ENCODE measurements at regions not wholly inside any gene's neighbourhood (a gene's known extent, or its start where the extent isn't known, plus 50 kb on each side); places are given as distances from the start of the nearest gene placed in this dataset.

DNA sequence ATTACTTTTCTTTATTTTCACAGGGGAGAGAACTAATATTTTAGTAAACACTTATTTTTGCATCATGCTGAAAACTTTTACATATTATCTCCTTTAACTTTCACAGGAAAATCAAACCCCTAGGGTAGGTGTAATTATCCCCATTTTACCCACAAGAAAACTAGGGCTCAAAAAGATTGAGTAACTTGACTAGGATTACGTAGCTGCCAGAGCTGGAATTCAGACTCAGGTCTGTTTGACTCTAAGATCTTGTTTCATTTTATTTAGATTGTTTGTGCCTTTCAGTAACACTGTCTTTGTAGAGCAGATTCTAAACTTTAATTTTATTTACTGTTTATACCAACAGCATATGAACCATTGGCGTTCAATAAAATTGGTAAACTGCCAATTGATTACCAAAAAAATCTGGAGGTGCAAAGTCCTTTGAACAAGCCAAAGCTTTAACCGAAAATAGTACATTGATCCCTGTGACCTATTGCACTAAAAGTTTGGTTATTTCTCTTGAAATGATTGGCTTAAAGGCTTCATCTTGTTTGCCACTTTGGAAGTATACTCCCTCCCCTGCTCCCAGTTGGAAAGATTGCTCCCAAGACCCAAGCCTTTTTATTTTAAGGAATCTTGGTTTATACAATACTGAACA, 71.0 kb upstream of the WDR26 start:
- no peak for TF ChIP-seq CTCF (IDR thresholded peaks at IDR 0.05; ENCODE audit: insufficient read depth, low read depth, low read length)
- ChIA-PET POLR2A (no interaction called here), CTCF (interaction anchor here (0.7 to 3.0 kb wide), 4 partner anchors 8 to 417 kb away, joined by 3 to 14 read pairs (median 5); no protein-coding TSS in a partner anchor)
- Histone ChIP-seq H3K4me3 (ENCODE audit: low read depth, low read length) (no peak overlapping the region), H3K36me3 (ENCODE audit: control insufficient read depth, insufficient read depth, low read length) (no peaks in the 10 kb centered on the region), H3K27me3 (ENCODE audit: control insufficient read depth, insufficient read depth, low read length) (no peaks in the 10 kb centered on the region)
- DNase-seq (ENCODE audit: low read depth) = no peak

DNA sequence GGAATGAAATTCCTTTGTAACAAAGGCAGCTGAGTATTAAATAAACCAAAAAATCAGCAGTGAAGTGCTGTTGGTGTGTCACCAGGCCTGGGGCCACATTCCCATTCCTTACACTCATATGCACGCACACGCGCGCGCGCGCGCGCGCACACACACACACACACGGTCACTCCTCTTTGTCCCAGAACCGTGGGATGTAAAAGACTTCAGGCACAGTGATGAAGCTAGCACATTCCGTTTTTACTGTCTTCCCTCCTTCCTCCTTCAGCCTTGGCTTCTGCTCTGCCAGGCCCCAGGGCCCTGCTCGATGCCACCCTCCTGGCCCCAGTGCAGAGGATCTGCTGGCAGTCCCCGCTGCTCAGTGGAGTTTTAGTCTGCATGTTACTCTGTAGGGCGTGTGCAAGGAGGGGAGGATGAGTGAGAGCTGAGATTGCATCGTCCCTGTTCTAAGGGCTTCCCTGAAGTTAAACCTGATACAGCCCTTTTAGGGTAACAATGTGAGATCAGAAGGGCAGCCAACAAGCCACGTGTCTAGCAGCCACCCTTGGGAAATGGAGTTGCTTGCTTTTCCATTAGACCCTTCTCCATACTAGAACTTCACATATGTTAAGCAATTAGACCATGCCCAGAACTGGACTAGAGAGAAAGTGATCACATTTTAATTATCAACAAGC, 71.7 kb upstream of the WDR26 start:
- Histone ChIP-seq H3K36me3 (ENCODE audit: control insufficient read depth, insufficient read depth, low read length) (no peaks in the 10 kb centered on the region), H3K27me3 (ENCODE audit: control insufficient read depth, insufficient read depth, low read length) (no peaks in the 10 kb centered on the region), H3K4me3 (ENCODE audit: low read depth, low read length) (no peak overlapping the region)
- no peak for DNase-seq (ENCODE audit: low read depth)
- CTCF ChIA-PET = interaction anchor here (0.6 to 2.1 kb wide), 4 partner anchors 16 to 417 kb away, joined by 3 to 6 read pairs (median 3); no protein-coding TSS in a partner anchor
- POLR2A ChIA-PET = no interaction called here
- no peak for TF ChIP-seq CTCF (IDR thresholded peaks at IDR 0.05; ENCODE audit: insufficient read depth, low read depth, low read length)

GRCh38 chr1:224507771-224508523, 73.3 kb upstream of the WDR26 start:
- ChIA-PET CTCF (interaction anchor here (1.2 to 2.7 kb wide), 3 partner anchors 9 to 344 kb away, joined by 3 to 16 read pairs (median 6); no protein-coding TSS in a partner anchor), POLR2A (no interaction called here)
- Histone ChIP-seq H3K4me3 (ENCODE audit: low read depth, low read length) (no peak overlapping the region), H3K36me3 (ENCODE audit: control insufficient read depth, insufficient read depth, low read length) (no peaks in the 10 kb centered on the region), H3K27me3 (ENCODE audit: control insufficient read depth, insufficient read depth, low read length) (no peaks in the 10 kb centered on the region)
- no peak for TF ChIP-seq CTCF (IDR thresholded peaks at IDR 0.05; ENCODE audit: insufficient read depth, low read depth, low read length)
- DNase-seq (ENCODE audit: low read depth) = peak; percentile 63

DNA sequence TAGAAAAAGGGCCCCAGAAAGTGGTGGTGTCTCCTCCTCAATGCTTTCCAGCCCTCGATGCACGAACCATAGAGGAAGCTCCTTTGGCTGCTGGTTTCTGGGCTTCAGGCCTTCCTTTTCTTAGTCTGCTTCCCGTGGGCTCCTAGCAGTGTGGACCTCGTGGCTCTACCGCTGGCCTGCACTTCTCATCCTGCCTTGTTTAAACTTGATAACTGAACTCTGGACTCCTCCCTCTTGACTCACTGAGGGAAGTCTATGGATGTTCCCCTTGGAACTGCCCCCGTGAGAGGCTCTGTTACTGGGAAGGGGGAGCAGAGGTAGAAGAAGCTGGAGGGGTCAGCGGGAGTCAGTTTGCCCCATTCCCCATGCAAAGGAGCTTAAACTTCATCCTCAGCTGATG, 75.3 kb upstream of the WDR26 start:
- no peak for TF ChIP-seq CTCF (IDR thresholded peaks at IDR 0.05; ENCODE audit: insufficient read depth, low read depth, low read length)
- POLR2A ChIA-PET = no interaction called here
- no peak overlapping the region for H3K4me3 ChIP-seq (ENCODE audit: low read depth, low read length)
- no peak for DNase-seq (ENCODE audit: low read depth)
- no peaks in the 10 kb centered on the region for H3K36me3 ChIP-seq (ENCODE audit: control insufficient read depth, insufficient read depth, low read length)
- H3K27me3 ChIP-seq (ENCODE audit: control insufficient read depth, insufficient read depth, low read length) = no peaks in the 10 kb centered on the region
- CTCF ChIA-PET = interaction anchor here (0.6 to 2.7 kb wide), 6 partner anchors 9 to 344 kb away, joined by 3 to 16 read pairs (median 4); no protein-coding TSS in a partner anchor
